ENCODE measurements at regions not wholly inside any gene's neighbourhood (a gene's known extent, or its start where the extent isn't known, plus 50 kb on each side); places are given as distances from the start of the nearest gene placed in this dataset.

DNA sequence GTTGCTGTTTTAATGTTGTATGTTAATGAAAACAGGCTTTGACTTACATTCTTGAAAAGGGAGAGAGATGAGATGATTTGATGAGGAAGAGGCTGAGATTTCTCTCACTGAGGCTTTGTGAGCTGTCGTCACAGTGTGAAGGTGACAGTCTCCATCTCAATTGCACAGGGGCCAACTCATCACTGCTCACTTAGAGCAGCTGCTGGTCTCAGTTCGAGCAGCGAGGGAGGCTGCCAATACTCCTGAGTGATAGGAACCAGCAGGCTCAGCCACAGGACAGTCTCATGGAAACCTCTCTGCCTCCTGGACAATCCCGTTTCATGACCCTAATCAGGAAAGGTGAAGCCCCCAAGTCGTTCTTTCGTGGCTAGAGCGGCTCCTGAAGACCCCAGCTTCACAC lies 170.7 kb upstream of the SOX11 start:
- DNase-seq (ENCODE audit: low read depth), result no peak

DNA sequence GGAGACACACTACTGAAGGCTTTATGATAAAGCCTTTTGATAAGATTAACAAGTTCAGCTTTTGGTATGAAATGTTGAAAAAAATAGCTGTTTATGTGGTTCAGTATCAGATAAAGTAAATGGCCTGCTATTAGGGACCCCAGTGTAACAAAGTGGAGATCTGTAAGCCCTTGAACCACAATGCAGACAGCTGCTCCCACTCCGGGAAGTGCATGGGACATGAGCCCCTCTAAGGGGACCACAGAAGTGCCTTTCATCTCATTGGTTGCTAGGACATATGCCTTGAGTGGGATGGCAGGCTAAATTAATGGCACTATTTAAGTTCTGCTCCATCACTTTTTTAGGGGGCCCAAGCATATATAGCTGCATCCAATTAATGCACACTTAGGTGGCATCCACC lies 167.6 kb upstream of the SOX11 start:
- no peak for DNase-seq (ENCODE audit: low read depth)

DNA sequence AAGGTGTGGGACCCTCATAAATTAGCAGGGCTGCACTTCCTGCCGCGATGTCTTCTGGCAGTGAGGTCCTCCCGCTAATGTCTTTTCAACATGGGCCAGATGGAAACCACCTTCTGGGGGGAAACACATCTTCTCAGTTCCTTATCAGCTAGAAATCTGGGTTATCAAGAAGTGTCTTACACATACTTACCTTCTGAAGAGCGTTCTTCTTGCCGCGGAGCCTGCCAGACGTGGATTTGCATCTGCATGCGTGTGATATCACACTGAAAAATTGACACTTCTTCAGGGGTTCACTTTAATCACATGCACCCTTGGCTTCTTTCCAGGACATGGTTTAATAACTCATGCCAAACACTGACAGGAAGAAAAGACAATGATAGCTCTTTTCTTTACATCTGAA lies 163.5 kb upstream of the SOX11 start:
- no peak for DNase-seq (ENCODE audit: low read depth)

DNA sequence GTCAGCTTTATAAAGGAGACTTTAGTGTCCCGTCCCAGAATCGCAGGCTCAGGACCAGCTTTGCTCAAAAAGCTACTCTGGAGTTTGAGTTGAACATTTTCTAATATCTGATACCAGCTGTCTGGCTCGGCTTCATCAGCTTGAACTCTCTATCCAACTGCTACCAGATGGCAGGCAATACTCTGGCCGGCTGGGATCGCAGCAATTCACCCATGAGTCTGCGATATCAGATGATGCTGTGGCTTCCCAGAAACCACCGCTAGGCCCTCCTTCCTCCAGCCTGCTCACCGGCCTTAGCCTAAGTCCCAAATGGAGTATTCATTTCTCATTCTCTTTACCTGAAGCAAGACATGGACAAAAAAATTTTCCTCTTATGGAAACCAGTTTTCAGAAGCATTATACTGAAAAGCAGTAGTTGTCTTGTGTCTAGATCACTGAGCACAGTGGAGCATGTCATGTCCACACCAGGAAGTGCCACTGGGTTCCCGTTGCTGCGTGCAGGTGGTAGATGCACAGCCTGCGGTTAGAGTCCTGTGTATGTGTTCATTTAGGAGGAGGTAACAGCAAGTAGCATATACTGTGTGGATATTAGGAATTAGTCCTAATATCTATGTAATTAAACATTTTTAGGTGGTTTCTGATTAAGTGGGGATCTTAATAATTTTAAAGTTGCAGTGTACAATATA lies 162.0 kb upstream of the SOX11 start:
- no peak for DNase-seq (ENCODE audit: low read depth)

DNA sequence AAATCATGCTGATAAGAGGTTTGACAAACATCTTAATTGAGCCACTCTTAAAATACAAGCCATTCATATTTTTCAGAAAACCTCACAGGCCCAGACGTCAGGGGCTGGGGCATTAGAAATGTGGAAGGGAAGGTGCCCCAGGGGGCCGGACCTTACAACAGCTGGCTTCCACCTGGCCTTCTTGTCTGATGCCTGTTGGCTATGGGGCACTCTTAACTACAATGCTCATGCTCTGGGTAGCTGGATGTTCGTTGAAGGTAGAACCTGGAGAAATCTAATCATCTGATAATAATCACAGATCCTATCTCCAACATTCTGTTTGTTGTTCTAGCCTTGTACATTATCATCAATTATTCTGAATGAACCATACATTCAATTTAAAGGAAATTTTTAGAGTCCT lies 156.9 kb upstream of the SOX11 start:
- DNase-seq (ENCODE audit: low read depth), result no peak

DNA sequence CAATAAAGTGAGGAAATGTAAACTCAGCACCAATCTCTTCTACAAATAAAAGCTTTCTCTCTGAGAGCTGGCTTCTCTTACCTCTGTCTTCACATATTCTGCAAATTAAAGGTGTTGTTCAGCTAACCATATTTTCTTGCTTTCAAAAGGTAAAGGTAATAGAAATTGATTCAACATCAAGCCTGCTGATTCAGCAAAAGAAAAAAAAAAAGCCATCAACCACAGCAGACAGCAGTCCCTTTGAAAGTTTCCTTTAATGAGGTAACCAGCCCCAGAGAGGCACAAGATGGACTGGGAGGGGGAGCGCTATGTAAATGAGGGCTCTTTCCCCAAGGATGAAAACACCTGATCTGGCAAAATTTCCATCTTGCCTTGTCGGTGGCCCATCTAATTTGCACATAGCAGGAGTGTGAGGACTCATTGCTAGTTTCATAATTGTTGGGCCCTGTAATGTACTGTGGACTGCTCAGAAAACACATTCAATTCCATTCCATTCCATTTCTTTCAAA lies 154.9 kb upstream of the SOX11 start:
- no peak for DNase-seq (ENCODE audit: low read depth)

DNA sequence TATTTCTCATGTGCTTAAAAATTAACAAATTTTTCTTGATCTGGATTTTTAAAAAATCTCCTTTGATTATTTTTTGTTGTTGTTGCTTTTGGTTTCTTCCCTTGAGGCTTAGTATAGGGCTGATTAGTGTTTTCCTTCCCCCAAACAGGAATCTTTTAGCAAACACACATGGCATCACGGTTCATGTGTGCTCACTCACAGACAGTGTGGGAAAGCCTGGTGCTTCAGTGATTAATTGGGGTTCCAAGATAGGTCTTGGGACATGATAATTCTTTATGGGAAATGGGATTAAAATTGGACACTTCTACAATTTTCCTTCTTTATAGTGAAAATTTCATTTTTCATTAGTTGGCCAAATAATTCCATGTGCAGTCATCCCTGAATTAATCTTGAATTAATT lies 153.9 kb upstream of the SOX11 start:
- DNase-seq (ENCODE audit: low read depth), result no peak

DNA sequence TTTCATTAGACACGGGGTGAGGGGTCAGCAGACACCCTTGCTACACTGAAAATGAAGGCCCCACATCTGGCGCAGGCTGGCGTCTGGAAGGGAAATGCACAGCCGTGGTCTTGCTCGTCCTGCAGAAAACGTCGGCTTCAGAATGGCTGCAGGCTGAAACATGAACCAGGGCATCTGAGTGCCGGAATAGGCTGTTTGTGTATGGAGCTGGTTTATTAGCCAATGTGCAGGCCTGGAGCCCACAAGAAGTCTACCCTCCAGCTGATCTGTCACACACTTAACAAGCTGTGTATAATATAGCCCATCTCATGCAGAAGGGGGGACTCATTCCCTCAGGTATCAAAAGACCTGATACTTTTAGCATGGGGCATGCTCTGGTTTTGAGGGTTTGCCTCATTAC lies 153.4 kb upstream of the SOX11 start:
- no peak for DNase-seq (ENCODE audit: low read depth)

DNA sequence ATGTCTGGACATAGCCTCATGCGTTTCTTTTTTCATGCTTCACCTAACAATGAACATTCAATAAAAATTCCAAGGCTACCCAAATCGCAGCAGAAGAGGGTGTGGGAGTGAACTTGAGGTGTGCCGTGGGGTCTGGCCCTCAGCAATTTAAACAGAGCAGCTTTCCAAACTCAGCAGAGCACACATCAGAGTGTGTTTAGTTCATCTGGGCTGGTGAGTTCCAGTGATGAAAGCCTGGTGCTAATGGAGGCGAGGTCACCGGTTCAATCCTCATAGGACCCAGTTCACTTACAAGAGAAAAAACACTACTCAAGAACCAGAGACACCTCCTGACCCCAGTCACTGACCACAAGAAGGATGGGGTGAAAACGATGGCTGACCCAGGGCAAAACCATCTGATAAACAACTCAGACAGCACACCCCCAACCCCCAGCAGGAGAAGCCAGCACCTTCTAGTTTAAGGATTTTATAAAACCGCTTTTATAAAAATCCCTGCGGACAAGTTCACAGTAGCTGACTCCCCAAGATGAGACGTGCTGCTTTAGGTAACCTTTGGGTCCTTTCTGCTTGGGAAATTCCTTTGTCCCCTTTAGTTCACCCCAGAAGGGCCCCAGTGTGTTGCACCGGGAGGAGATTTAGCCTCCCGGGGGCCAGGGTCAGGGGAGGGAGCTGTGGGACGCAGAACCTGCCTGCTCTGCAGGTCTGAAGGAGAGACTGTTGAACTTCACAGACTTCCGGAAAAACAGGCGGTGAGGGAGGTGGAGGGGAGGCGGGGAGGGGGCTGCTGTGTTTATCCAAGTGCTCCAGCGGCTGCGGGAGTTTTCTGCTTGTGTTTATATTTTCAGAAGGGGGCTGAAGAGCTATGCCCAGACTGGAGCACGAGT lies 152.7 kb upstream of the SOX11 start:
- DNase-seq (ENCODE audit: low read depth), result no peak

DNA sequence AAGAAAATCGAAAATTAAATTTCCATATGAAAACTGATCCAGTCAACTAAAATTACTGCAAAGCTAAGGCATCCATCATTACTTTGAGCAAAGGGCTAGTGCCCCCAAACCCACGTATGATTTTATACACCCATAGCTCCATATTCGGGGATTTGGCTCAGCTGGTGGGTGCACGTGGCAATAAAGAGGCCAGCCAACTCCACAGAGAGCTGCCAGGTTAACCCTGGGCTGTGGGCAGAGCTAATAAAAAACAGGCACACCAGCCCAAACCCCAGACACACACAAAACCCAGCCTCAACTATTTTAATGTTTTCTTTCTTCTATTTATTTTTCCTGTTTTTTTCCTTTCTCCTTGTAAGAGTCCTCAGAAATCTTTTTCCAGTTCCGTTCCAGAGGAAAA lies 151.3 kb upstream of the SOX11 start:
- DNase-seq (ENCODE audit: low read depth), result no peak

DNA sequence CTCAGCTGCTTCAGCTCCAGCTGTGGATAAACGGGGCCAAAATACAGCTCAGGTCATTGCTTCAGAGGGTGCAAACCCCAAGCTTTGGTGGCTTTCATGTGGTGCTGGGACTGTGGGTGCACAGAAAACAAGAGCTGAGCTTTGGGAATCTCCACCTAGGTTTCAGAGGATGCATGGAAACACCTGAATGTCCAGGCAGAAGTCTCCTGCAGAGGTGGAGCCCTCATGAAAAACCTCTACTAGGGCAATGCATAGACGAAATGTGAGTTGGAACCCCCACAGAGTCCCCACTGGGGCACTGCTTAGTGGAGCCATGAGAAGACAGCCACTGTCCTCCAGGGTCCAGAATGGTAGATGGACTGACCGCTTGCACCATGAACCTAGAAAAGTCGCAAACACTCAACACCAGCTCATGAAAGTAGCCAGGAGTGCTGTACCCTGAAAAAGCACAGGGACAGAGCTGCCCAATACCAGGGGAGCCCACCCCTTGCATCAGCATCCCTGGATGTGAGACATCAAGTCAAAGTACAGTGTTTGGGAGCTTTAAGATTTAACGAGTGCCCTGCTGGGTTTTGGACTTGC lies 147.9 kb upstream of the SOX11 start:
- DNase-seq (ENCODE audit: low read depth), result no peak

DNA sequence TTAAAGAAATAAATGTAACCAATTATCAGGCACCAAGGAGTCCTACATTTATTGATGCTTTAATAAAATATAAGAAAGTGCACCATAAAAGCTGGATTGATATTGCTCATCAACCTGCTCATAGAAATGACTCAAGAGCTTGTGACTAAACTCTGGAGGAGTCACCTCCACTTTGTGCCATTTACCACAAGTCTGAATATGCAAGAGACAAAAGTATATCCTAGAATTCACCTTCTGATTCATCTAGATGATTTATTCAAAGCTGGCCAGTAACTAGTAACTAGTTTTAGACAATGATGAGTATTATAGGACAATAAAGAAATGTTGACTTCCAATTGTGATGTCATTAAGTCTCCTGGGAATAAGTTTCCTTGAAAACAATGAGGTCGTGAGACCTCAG lies 146.0 kb upstream of the SOX11 start:
- peak; percentile 34 for DNase-seq (ENCODE audit: low read depth)

DNA sequence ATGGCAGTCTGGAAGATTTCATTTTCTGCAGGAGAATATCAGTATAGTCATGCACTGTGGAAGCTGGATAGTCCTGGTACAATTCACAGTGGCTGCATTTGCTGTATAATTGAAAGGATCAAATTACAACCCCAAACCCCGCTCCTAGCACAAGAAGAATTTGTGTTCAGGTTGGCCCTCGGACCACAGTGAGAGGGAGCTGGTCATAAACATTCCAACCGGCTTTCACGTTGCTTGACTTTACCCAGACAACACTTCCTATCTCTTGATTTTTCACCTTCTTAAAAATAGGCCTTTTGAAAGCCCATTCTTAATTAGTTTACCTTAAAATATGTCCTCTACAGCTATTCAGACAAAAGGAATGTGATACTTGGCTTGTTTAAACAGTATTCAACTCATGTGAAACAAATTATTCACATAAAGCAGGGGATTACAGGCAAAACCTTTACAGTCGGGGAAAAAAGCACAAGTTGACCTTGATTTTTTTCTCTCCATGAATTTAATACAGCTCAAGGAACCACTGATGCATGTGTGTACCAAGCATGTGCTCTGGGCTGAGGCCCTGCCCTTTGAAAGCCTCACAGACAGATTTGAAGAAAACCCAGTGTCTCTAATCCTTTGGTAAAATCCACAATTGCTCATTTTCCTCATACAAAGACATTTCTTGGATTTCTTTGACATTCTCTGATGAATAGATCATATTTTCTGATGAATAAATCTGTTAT lies 143.0 kb upstream of the SOX11 start:
- peak; percentile 28 for DNase-seq (ENCODE audit: low read depth)

DNA sequence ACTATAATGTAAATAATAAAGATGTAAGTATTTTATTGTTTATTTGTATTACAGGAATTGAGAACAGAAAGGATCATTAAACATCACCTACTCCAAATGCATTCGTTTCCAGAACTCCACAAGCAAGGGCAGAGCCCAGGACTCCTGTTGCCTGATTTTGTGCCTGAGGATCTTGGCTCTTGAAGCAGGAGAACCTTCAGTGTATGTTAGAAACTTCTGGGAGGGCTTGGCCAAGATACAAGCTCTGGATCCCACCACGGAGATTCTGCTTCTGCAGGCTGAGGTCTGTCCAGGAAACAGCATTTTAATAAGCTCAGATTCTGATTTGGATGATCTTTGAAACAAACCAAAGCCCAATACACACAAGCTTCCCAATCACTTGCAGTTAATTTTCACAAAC lies 142.4 kb upstream of the SOX11 start:
- no peak for DNase-seq (ENCODE audit: low read depth)

DNA sequence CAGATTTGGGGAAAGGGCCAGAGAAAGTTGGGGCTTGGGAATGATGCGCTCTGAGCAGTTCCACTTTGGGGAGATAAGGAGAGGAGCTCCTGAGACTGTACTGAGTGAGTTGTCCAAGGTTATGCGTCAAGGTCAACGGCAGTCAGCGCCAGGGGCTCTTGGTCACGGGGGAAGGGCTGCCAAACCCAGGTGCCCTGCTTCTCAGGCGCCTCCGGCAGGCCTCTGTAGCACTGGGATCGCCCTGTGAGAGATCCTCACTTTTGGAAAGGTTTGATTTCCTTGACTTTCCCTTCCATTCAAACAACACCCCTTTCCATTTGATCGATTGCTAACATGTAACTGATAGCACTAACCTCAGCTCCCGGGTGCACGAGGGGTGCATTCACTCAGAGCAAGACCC lies 136.5 kb upstream of the SOX11 start:
- no peak for DNase-seq (ENCODE audit: low read depth)

DNA sequence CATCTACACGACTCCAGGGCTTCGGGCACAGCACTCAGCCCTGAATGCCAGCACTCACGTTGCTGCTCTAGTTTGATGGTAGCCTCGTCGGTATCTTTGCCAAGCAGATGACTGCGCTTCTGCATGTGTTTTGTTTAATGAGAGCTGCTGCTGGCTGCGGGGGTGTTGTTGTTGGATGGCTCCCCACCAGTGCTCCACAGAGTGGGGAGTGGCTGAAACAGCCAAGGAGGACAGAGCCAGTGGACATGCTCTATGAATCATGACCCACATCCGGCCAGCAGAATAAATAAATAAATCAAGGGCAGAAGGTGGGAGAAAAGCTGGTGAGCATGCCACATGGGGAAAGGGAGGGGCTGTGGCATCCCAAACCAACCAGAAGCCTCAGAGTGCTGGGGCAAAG lies 131.2 kb upstream of the SOX11 start:
- DNase-seq (ENCODE audit: low read depth), result peak; percentile 91

DNA sequence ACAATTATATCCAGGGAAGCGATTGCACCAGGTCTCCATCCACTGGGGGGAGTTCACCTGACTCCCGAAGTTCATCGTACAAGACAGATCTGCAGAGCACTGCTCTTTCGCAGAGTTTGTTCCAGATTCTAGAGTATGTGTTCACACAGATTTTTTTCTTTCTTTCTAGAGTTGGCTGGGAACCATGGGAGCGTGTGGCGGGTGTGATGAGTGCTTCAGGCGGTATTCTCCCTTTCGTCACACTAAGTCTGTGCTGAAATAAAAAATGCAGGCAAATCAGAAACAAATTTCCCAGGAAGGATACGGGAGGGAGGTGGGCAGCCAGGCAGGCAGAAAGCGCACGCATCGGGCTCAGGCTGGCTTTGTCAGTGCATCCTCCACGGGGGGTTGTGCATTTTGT lies 129.8 kb upstream of the SOX11 start:
- DNase-seq (ENCODE audit: low read depth), result no peak

DNA sequence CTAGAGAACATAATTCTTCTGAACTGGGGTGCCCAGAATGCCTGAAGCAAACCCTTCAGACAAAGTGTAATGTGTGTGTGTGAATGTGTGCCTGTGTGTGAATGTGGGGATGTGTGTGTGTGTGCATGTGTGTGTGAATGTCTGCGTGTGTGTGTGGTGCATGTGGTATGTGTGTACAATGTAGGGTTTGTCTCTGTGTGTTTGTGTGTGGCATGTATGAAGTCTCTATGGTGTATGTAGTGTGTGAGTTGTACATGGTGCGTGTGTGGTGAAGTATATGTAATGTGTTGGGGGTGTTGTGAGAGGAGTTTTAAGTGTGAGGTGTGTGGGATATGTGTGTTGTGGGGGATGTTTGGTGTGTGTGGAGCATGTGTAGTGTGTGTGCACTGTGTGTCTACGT lies 129.3 kb upstream of the SOX11 start:
- no peak for DNase-seq (ENCODE audit: low read depth)

DNA sequence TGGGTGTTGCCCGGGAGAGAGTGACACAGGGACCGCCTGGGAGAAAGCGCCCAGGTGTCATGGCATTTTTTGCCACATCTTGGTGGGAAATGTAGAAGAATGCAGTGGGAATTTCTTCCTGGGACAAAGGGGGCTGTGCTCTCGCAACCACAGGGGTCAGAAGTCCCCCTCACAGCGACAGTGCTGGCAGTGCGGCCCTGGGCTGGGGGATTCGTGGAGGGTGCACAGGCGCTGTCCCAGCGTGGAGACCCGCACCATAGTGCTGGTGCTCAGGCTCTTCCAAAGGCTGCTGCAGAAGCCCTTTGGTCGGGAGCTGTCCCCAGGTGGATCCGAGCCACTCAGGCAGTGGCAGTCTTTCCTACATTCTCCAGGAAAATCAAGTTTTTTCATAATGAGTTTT lies 128.8 kb upstream of the SOX11 start:
- DNase-seq (ENCODE audit: low read depth), result no peak

DNA sequence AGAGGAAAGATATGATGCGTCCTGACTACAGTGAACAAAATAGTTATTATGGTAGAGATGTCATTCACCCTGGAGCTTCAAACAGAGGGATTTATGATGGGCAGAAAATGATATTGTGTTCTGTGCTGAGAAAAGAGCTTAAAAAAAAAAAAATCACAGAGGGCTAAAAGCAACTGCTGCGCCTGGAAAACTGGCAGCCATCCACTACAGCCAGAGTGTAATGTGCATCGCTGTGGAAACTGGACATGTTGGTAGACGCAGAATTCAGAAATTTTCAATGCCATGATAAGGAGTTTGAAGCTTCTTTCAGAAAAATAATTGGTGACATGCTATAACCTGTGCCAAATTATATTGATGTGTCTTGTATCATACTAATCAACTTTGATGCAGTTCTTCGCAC lies 122.9 kb upstream of the SOX11 start:
- DNase-seq (ENCODE audit: low read depth), result no peak

DNA sequence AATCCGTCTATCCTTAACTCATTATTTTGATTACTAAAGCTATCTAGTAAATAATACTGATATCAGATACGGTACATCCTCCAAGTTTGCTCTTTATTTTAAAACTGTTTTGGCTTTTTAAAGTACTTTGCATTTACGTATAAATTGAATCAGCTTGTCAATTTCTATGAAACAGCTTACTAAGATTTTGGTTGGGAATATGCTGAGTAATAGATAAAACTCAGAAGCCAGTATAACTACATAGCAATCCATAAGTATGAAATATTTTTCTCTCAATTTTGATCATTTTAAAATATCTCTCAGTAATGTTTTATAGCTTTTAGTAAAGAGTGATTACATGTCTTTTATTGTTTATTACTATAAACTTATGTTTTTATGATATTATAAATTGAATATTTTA lies 116.2 kb upstream of the SOX11 start:
- DNase-seq (ENCODE audit: low read depth), result no peak

DNA sequence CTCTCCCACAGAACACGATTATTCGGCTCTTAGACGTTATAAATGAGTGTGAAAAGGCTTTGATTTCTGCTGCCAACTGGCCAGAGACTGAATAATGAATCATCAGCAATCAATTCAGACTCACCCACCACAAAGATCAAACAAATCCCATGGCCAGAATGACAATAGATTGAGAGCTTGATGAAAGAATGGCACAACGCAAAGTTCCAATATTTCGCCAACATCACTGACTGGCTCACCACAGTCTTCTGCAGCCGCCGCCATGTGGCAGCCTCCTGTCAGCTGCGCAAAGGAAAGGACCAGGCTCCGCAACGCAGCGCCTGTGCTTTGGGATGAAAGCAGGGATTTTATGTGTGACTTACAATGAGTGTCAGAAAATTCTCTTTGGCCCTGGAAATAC lies 104.4 kb upstream of the SOX11 start:
- DNase-seq (ENCODE audit: low read depth), result peak; percentile 11

Measured in LHCN-M2 (cell line).